Left ventricle myocardium superior (tissue), 1 donor: ENCODE measurements at regions not wholly inside any gene's neighbourhood (a gene's known extent, or its start where the extent isn't known, plus 50 kb on each side); places are given as distances from the start of the nearest gene placed in this dataset.
A peak's percentile ranks its signal among the peaks of the same experiment; 100 is the strongest.
"Not testable (repeated sequence)": the region's sequence is repeated elsewhere in the genome, so short reads cannot be mapped to it uniquely, and the experiment has no call there.

Source experiments
- ATAC-seq: fragments of 200-7000 bp; cut with Tn5 transposase; one replicate; pipeline ENCODE4 v1.9.1; 2020; ENCODE audit warnings: mild to moderate bottlenecking, moderate library complexity
- DNase-seq: peaks from one replicate; pipeline ENCODE4 v3.0.0-alpha.2; 2020
- intact Hi-C: fragments of 100-400 bp; cut with micrococcal nuclease; formaldehyde crosslinking; loops from one replicate; pipeline ENCODE4 v1.11.0; 2022
- donor health status: DM: no; HTN: yes; CAD: no; lungs with severe emphysema.

GRCh38 chr3:18238332-18238731 is 186.8 kb downstream of the SATB1 start:
- ATAC-seq (no peak), DNase-seq (no peak)
- intact Hi-C loops, result no loop called here

GRCh38 chr3:18237251-18238005 is 187.7 kb downstream of the SATB1 start:
- DNase-seq, result no peak
- intact Hi-C loops, result no loop called here
- ATAC-seq, result peak; percentile 41

- DNase-seq (no peak), ATAC-seq (no peak)
- intact Hi-C loops, result no loop called here
Observed at GRCh38 chr3:18236726-18237125, 188.4 kb downstream of the SATB1 start.

GRCh38 chr3:18234717-18235335 is 190.3 kb downstream of the SATB1 start:
- intact Hi-C loops, result no loop called here
- peak; percentile 94 for ATAC-seq
- peak; percentile 43 for DNase-seq

- peak; percentile 70 for ATAC-seq
- DNase-seq, result no peak
- intact Hi-C loops, result no loop called here
Observed at GRCh38 chr3:18233987-18234716, 191.0 kb downstream of the SATB1 start.

GRCh38 chr3:18232317-18232716 is 192.8 kb downstream of the SATB1 start:
- ATAC-seq (no peak), DNase-seq (no peak)
- intact Hi-C loops, result no loop called here

- intact Hi-C loops, result no loop called here
- no peak for ATAC-seq
- no peak for DNase-seq
Observed at GRCh38 chr3:18228060-18228459, 197.1 kb downstream of the SATB1 start.

- DNase-seq, result no peak
- intact Hi-C loops, result no loop called here
Observed at GRCh38 chr3:18225709-18226108, 199.4 kb downstream of the SATB1 start.

GRCh38 chr3:18224426-18224825 is 200.7 kb downstream of the SATB1 start:
- no peak for DNase-seq
- no peak for ATAC-seq
- intact Hi-C loops, result no loop called here

More at GRCh38 chr3:18225709-18226108, 199.4 kb downstream of the SATB1 start:
- ATAC-seq, result no peak

- intact Hi-C loops, result no loop called here
- ATAC-seq (no peak), DNase-seq (no peak)
Observed at GRCh38 chr3:18223974-18224373, 201.2 kb downstream of the SATB1 start.

- DNase-seq (no peak), ATAC-seq (no peak)
- intact Hi-C loops, result no loop called here
Observed at GRCh38 chr3:18223571-18223970, 201.6 kb downstream of the SATB1 start.

- ATAC-seq (no peak), DNase-seq (no peak)
- intact Hi-C loops, result no loop called here
Observed at GRCh38 chr3:18222686-18223085, 202.5 kb downstream of the SATB1 start.

- intact Hi-C loops, result no loop called here
Observed at GRCh38 chr3:18217507-18218174, 207.5 kb downstream of the SATB1 start.

GRCh38 chr3:18216996-18217395 is 208.1 kb downstream of the SATB1 start:
- DNase-seq, result no peak
- intact Hi-C loops, result no loop called here
- no peak for ATAC-seq

More at GRCh38 chr3:18217507-18218174, 207.5 kb downstream of the SATB1 start:
- DNase-seq, result no peak
- ATAC-seq, result no peak

GRCh38 chr3:18215639-18216038 is 209.5 kb downstream of the SATB1 start:
- intact Hi-C loops, result no loop called here
- DNase-seq (no peak), ATAC-seq (no peak)

- intact Hi-C loops, result no loop called here
- no peak for ATAC-seq
- no peak for DNase-seq
Observed at GRCh38 chr3:18211116-18211515, 214.0 kb downstream of the SATB1 start.

- intact Hi-C loops, result no loop called here
- DNase-seq (no peak), ATAC-seq (no peak)
Observed at GRCh38 chr3:18208856-18209255, 216.3 kb downstream of the SATB1 start.

- intact Hi-C loops, result no loop called here
- DNase-seq, result no peak
- ATAC-seq, result no peak
Observed at GRCh38 chr3:18208091-18208490, 217.0 kb downstream of the SATB1 start.

GRCh38 chr3:18207226-18207625 is 217.9 kb downstream of the SATB1 start:
- no peak for DNase-seq
- intact Hi-C loops, result no loop called here
- ATAC-seq, result no peak

- ATAC-seq, intact Hi-C loops, DNase-seq: not testable (repeated sequence)
Observed at GRCh38 chr3:18205701-18206100, 219.4 kb downstream of the SATB1 start.
